ENCODE measurements at regions not wholly inside any gene's neighbourhood (a gene's known extent, or its start where the extent isn't known, plus 50 kb on each side); places are given as distances from the start of the nearest gene placed in this dataset.

- TF ChIP-seq, protein P1, sequence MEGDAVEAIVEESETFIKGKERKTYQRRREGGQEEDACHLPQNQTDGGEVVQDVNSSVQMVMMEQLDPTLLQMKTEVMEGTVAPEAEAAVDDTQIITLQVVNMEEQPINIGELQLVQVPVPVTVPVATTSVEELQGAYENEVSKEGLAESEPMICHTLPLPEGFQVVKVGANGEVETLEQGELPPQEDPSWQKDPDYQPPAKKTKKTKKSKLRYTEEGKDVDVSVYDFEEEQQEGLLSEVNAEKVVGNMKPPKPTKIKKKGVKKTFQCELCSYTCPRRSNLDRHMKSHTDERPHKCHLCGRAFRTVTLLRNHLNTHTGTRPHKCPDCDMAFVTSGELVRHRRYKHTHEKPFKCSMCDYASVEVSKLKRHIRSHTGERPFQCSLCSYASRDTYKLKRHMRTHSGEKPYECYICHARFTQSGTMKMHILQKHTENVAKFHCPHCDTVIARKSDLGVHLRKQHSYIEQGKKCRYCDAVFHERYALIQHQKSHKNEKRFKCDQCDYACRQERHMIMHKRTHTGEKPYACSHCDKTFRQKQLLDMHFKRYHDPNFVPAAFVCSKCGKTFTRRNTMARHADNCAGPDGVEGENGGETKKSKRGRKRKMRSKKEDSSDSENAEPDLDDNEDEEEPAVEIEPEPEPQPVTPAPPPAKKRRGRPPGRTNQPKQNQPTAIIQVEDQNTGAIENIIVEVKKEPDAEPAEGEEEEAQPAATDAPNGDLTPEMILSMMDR (IDR thresholded peaks at IDR 0.05): no peak
- TF ChIP-seq POLR2A (IDR thresholded peaks at IDR 0.05): no peak
Measured at GRCh38 chr22:48100685-48101417, 1338.4 kb downstream of the TBC1D22A start.

Data from adrenal gland (tissue), 5 donors.